ENCODE measurements at regions not wholly inside any gene's neighbourhood (a gene's known extent, or its start where the extent isn't known, plus 50 kb on each side); places are given as distances from the start of the nearest gene placed in this dataset.

- DNase-seq (ENCODE audit: low read depth) = no peak
- no peak overlapping the region for H3K4me3 ChIP-seq (ENCODE audit: control insufficient read depth, low read depth, low read length)
- no peak for TF ChIP-seq CTCF (conservative IDR thresholded peaks at IDR 0.05; ENCODE audit: control insufficient read depth, insufficient read depth, low read depth, low read length)
Observed at GRCh38 chr5:7955476-7955875, 86.5 kb downstream of the MTRR start.

GRCh38 chr5:7957329-7957728, 88.4 kb downstream of the MTRR start:
- no peak for DNase-seq (ENCODE audit: low read depth)
- H3K4me3 ChIP-seq (ENCODE audit: control insufficient read depth, low read depth, low read length) = no peak overlapping the region
- no peak for TF ChIP-seq CTCF (conservative IDR thresholded peaks at IDR 0.05; ENCODE audit: control insufficient read depth, insufficient read depth, low read depth, low read length)

- TF ChIP-seq CTCF (conservative IDR thresholded peaks at IDR 0.05; ENCODE audit: control insufficient read depth, insufficient read depth, low read depth, low read length) = no peak
- DNase-seq (ENCODE audit: low read depth) = no peak
- H3K4me3 ChIP-seq (ENCODE audit: control insufficient read depth, low read depth, low read length) = no peak overlapping the region
Observed at GRCh38 chr5:7960142-7960541, 91.2 kb downstream of the MTRR start.

- no peak overlapping the region for H3K4me3 ChIP-seq (ENCODE audit: control insufficient read depth, low read depth, low read length)
- no peak for TF ChIP-seq CTCF (conservative IDR thresholded peaks at IDR 0.05; ENCODE audit: control insufficient read depth, insufficient read depth, low read depth, low read length)
- DNase-seq (ENCODE audit: low read depth) = no peak
Observed at GRCh38 chr5:7961540-7961939, 92.6 kb downstream of the MTRR start.

GRCh38 chr5:7970816-7971215, 101.9 kb downstream of the MTRR start:
- H3K4me3 ChIP-seq (ENCODE audit: control insufficient read depth, low read depth, low read length) = no peak overlapping the region
- no peak for TF ChIP-seq CTCF (conservative IDR thresholded peaks at IDR 0.05; ENCODE audit: control insufficient read depth, insufficient read depth, low read depth, low read length)
- no peak for DNase-seq (ENCODE audit: low read depth)

- no peak overlapping the region for H3K4me3 ChIP-seq (ENCODE audit: control insufficient read depth, low read depth, low read length)
- no peak for TF ChIP-seq CTCF (conservative IDR thresholded peaks at IDR 0.05; ENCODE audit: control insufficient read depth, insufficient read depth, low read depth, low read length)
- DNase-seq (ENCODE audit: low read depth) = no peak
Observed at GRCh38 chr5:7976411-7977190, 107.7 kb downstream of the MTRR start.

All from fibroblast of mammary gland (primary cell).